Frontal cortex (tissue), 3 donors: ENCODE measurements at regions not wholly inside any gene's neighbourhood (a gene's known extent, or its start where the extent isn't known, plus 50 kb on each side); places are given as distances from the start of the nearest gene placed in this dataset.
"Not testable (repeated sequence)": the region's sequence is repeated elsewhere in the genome, so short reads cannot be mapped to it uniquely, and the experiment has no call there.

Experiments
- DNase-seq, 2 donors: peaks; one replicate each; pipeline ENCODE4 v3.0.0; 2012; ENCODE audit warnings: low spot score in 2 of 2
- FAIRE-seq: peaks from 2 replicates; lab custom pipeline; 2012; peaks lifted over from hg19 to GRCh38; lab: Jason Lieb, UNC
- donor health status: control.
- donor health status: control.
- donor health status: control.

- FAIRE-seq = no peak
Observed at GRCh38 chrX:140343226-140343868, 161.5 kb downstream of the SOX3 start.

GRCh38 chrX:140342410-140342809 is 162.5 kb downstream of the SOX3 start:
- DNase-seq (no peak), FAIRE-seq (no peak)

More at GRCh38 chrX:140343226-140343868, 161.5 kb downstream of the SOX3 start:
- DNase-seq = no peak

- DNase-seq (no peak), FAIRE-seq (no peak)
Observed at GRCh38 chrX:140337263-140337662, 167.6 kb downstream of the SOX3 start.

GRCh38 chrX:140318296-140318695 is 186.6 kb downstream of the SOX3 start:
- no peak for DNase-seq
- FAIRE-seq = no peak

GRCh38 chrX:140317462-140317861 is 187.4 kb downstream of the SOX3 start:
- FAIRE-seq = no peak
- DNase-seq = no peak

- no peak for DNase-seq
- no peak for FAIRE-seq
Observed at GRCh38 chrX:140298960-140299825, 205.7 kb downstream of the SOX3 start.

GRCh38 chrX:140297273-140297672 is 207.6 kb downstream of the SOX3 start:
- DNase-seq = no peak
- no peak for FAIRE-seq

GRCh38 chrX:140292961-140293360 is 211.9 kb downstream of the SOX3 start:
- no peak for DNase-seq
- FAIRE-seq = no peak

GRCh38 chrX:140292188-140292587 is 212.7 kb downstream of the SOX3 start:
- no peak for FAIRE-seq

GRCh38 chrX:140274811-140275525 is 229.9 kb downstream of the SOX3 start:
- DNase-seq (no peak), FAIRE-seq (no peak)

More at GRCh38 chrX:140292188-140292587, 212.7 kb downstream of the SOX3 start:
- no peak for DNase-seq

GRCh38 chrX:140273921-140274320 is 230.9 kb downstream of the SOX3 start:
- no peak for DNase-seq

GRCh38 chrX:140250391-140250790 is 254.5 kb downstream of the SOX3 start:
- FAIRE-seq (no peak), DNase-seq (no peak)

More at GRCh38 chrX:140273921-140274320, 230.9 kb downstream of the SOX3 start:
- FAIRE-seq = no peak

- no peak for FAIRE-seq
- no peak for DNase-seq
Observed at GRCh38 chrX:140249088-140249487, 255.8 kb downstream of the SOX3 start.

- no peak for DNase-seq
Observed at GRCh38 chrX:140229191-140229590, 263.9 kb upstream of the CXorf66 start.

GRCh38 chrX:140226037-140226436 is 260.7 kb upstream of the CXorf66 start:
- DNase-seq, FAIRE-seq: not testable (repeated sequence)

More at GRCh38 chrX:140229191-140229590, 263.9 kb upstream of the CXorf66 start:
- FAIRE-seq = no peak

GRCh38 chrX:140215894-140216293 is 250.6 kb upstream of the CXorf66 start:
- not testable (repeated sequence) for FAIRE-seq, DNase-seq

- not testable (repeated sequence) for DNase-seq, FAIRE-seq
Observed at GRCh38 chrX:140214518-140214917, 249.2 kb upstream of the CXorf66 start.

- DNase-seq = no peak
- FAIRE-seq = no peak
Observed at GRCh38 chrX:140206657-140207056, 241.3 kb upstream of the CXorf66 start.

GRCh38 chrX:140190441-140191108 is 225.3 kb upstream of the CXorf66 start:
- DNase-seq = no peak
- no peak for FAIRE-seq

GRCh38 chrX:140180585-140180984 is 215.3 kb upstream of the CXorf66 start:
- DNase-seq = no peak
- FAIRE-seq = no peak
